H1 (cell line): ENCODE measurements at regions not wholly inside any gene's neighbourhood (a gene's known extent, or its start where the extent isn't known, plus 50 kb on each side); places are given as distances from the start of the nearest gene placed in this dataset.

Experiments used
- CTCF ChIA-PET: fragments of 300-600 bp; sonication (Branson Sonifier 250); formaldehyde crosslinking; loops from one replicate; lab custom pipeline; 2021; ENCODE audit not compliant: partially characterized antibody; lab: Charles Lee
- POLR2A ChIA-PET: fragments of 300-600 bp; sonication (Branson Sonifier 250); formaldehyde crosslinking; loops from one replicate; lab custom pipeline; 2021; ENCODE audit warnings: inconsistent platforms; ENCODE audit not compliant: partially characterized antibody; lab: Charles Lee
- DNase-seq, 2 experiments: peaks; one replicate each; pipeline versions ENCODE4 v3.0.0 to v3.0.0-alpha.2; 2010 to 2022; ENCODE audit warnings: low spot score in 2 of 2, low read depth in 1 of 2, mixed read lengths in 1 of 2
- FAIRE-seq: peaks from 2 replicates; lab custom pipeline; 2011; peaks lifted over from hg19 to GRCh38; lab: Jason Lieb, UNC
- H2AFZ ChIP-seq: 2 replicates; pipeline ENCODE4 v1.8.1; 2012; ENCODE audit warnings: low read length, inconsistent platforms
- H2AK5ac ChIP-seq: 2 replicates; pipeline ENCODE4 v1.6.1; 2013; ENCODE audit warnings: low read depth, low read length
- H2BK120ac ChIP-seq: replicated peaks from 2 replicates; pipeline ENCODE3; 2013; ENCODE audit warnings: low read depth, low read length, inconsistent platforms
- H2BK12ac ChIP-seq: 2 replicates; pipeline ENCODE4 v1.6.1; 2013; ENCODE audit warnings: low read depth, low read length
- H2BK15ac ChIP-seq: 2 replicates; pipeline ENCODE4 v1.6.1; 2013; ENCODE audit warnings: low read length
- H2BK20ac ChIP-seq: 2 replicates; pipeline ENCODE4 v1.6.1; 2013; ENCODE audit warnings: low read length
- H2BK5ac ChIP-seq: 2 replicates; pipeline ENCODE4 v1.6.1; 2013; ENCODE audit warnings: low read depth, low read length
- H3K14ac ChIP-seq: 2 replicates; pipeline ENCODE4 v1.6.1; 2013; ENCODE audit warnings: inconsistent platforms; ENCODE audit not compliant: insufficient read length
- H3K18ac ChIP-seq: 2 replicates; pipeline ENCODE4 v1.6.1; 2013; ENCODE audit warnings: low read length; ENCODE audit errors: extremely low read depth
- H3K23ac ChIP-seq: 2 replicates; pipeline ENCODE4 v1.6.1; 2013; ENCODE audit warnings: inconsistent platforms; ENCODE audit not compliant: insufficient read length
- H3K23me2 ChIP-seq: 2 replicates; pipeline ENCODE4 v1.6.1; 2013; ENCODE audit warnings: low read depth, low read length
- H3K27ac ChIP-seq: 2 replicates; pipeline ENCODE4 v1.6.1; 2011; ENCODE audit warnings: low read depth, low read length, inconsistent platforms
- H3K27me3 ChIP-seq, 4 experiments: replicated peaks in 1 of 4; 1 replicate in 1 of 4; 2 replicates in 3 of 4; pipeline versions ENCODE4 v1.6.1 to v1.8.1; 2011 to 2013; ENCODE audit warnings: low read length in 3 of 4, mild to moderate bottlenecking in 3 of 4, inconsistent platforms in 2 of 4, mixed read lengths in 2 of 4, moderate library complexity in 1 of 4; ENCODE audit not compliant: control insufficient read depth in 3 of 4, insufficient read depth in 3 of 4; ENCODE audit errors: extremely low read depth in 1 of 4
- H3K36me3 ChIP-seq, 4 experiments: 2 replicates each; pipeline versions ENCODE4 v1.6.1 to v1.8.1; 2011 to 2013; ENCODE audit warnings: mild to moderate bottlenecking in 4 of 4, low read length in 3 of 4, moderate library complexity in 2 of 4, control low read depth in 1 of 4, inconsistent platforms in 1 of 4; ENCODE audit not compliant: insufficient read depth in 4 of 4, control insufficient read depth in 2 of 4
- H3K4ac ChIP-seq: replicated peaks from 2 replicates; pipeline ENCODE3; 2013; ENCODE audit warnings: low read length, low read depth, mixed read lengths, inconsistent platforms; ENCODE audit not compliant: insufficient read length
- H3K4me1 ChIP-seq, 4 experiments: replicated peaks in 1 of 4; 1 replicate in 1 of 4; 2 replicates in 3 of 4; pipeline versions ENCODE4 v1.6.1 to v1.8.1; 2011 to 2013; ENCODE audit warnings: low read length in 3 of 4, inconsistent platforms in 2 of 4, mixed read lengths in 1 of 4; ENCODE audit not compliant: insufficient read depth in 4 of 4, control insufficient read depth in 3 of 4
- H3K4me2 ChIP-seq, 2 experiments: 2 replicates each; pipeline versions ENCODE4 v1.6.1 to v1.8.1; 2011 to 2013; ENCODE audit warnings: low read depth in 2 of 2, low read length in 2 of 2, control low read depth in 1 of 2, inconsistent platforms in 1 of 2, mild to moderate bottlenecking in 1 of 2; ENCODE audit not compliant: insufficient read depth in 1 of 2
- H3K4me3 ChIP-seq, 4 experiments: fragments of 200-600, 300-600 bp in 1 of 4; sonication (generic), shearing (Covaris generic), sonication (Bioruptor Twin) in 1 of 4; 2 replicates each; pipeline versions ENCODE4 v1.5.1 to v1.8.1; 2011 to 2016; ENCODE audit warnings: low read length in 4 of 4, low read depth in 3 of 4, control low read depth in 2 of 4, inconsistent platforms in 2 of 4, mild to moderate bottlenecking in 2 of 4, mixed read lengths in 1 of 4, moderate library complexity in 1 of 4; ENCODE audit not compliant: insufficient read depth in 2 of 4; ENCODE audit errors: extremely low read depth in 1 of 4
- H3K56ac ChIP-seq: replicated peaks from 2 replicates; pipeline ENCODE3; 2013; ENCODE audit warnings: low read depth, mild to moderate bottlenecking, mixed read lengths, low read length, inconsistent platforms; ENCODE audit not compliant: insufficient read length
- H3K79me1 ChIP-seq: 2 replicates; pipeline ENCODE4 v1.6.1; 2013; ENCODE audit warnings: low read depth, low read length, control low read depth
- H3K79me2 ChIP-seq, 2 experiments: 2 replicates each; pipeline versions ENCODE4 v1.6.1 to v1.8.1; 2012 to 2013; ENCODE audit warnings: low read length in 2 of 2, mild to moderate bottlenecking in 2 of 2, inconsistent platforms in 1 of 2; ENCODE audit not compliant: insufficient read depth in 2 of 2, control insufficient read depth in 1 of 2
- H3K9ac ChIP-seq, 4 experiments: replicated peaks in 1 of 4; 1 replicate in 1 of 4; 2 replicates in 3 of 4; pipeline versions ENCODE4 v1.6.1 to v1.8.1; 2011 to 2013; ENCODE audit warnings: low read depth in 3 of 4, low read length in 3 of 4, control low read depth in 2 of 4, mild to moderate bottlenecking in 2 of 4, moderate library complexity in 2 of 4, inconsistent platforms in 1 of 4; ENCODE audit errors: extremely low read depth in 1 of 4
- H3K9me3 ChIP-seq, 2 experiments: 2 replicates each; pipeline versions ENCODE4 v1.6.1 to v1.8.1; 2012 to 2013; ENCODE audit warnings: mild to moderate bottlenecking in 2 of 2, moderate library complexity in 2 of 2, control low read depth in 1 of 2, inconsistent platforms in 1 of 2, low read depth in 1 of 2, low read length in 1 of 2, mixed read lengths in 1 of 2; ENCODE audit not compliant: insufficient read depth in 2 of 2
- H4K20me1 ChIP-seq, 2 experiments: replicated peaks in 1 of 2; 2 replicates each; pipeline versions ENCODE3 to v1.8.1; 2011 to 2013; ENCODE audit warnings: inconsistent platforms in 2 of 2, low read length in 2 of 2, mild to moderate bottlenecking in 1 of 2; ENCODE audit not compliant: insufficient read depth in 2 of 2, control insufficient read depth in 1 of 2
- H4K5ac ChIP-seq: 2 replicates; pipeline ENCODE4 v1.6.1; 2013; ENCODE audit warnings: low read length, low read depth, mixed read lengths, inconsistent platforms; ENCODE audit not compliant: insufficient read length
- H4K8ac ChIP-seq: 2 replicates; pipeline ENCODE4 v1.8.0; 2013; ENCODE audit warnings: mild to moderate bottlenecking, moderate library complexity, low read length, inconsistent platforms; ENCODE audit not compliant: insufficient read depth; ENCODE audit errors: extremely low read depth
- H4K91ac ChIP-seq: replicated peaks from 2 replicates; pipeline ENCODE3; 2013; ENCODE audit warnings: low read length, mixed read lengths, inconsistent platforms; ENCODE audit not compliant: insufficient read length
- ATF3 ChIP-seq: IDR thresholded peaks from 2 replicates; pipeline ENCODE4 v1.6.1; 2011; ENCODE audit warnings: low read depth, mild to moderate bottlenecking, low read length; ENCODE audit not compliant: insufficient read depth
- EGR1 ChIP-seq: IDR thresholded peaks from 2 replicates; pipeline ENCODE4 v1.6.1; 2011; ENCODE audit warnings: low read depth, low read length, borderline replicate concordance
- GABPA ChIP-seq: IDR thresholded peaks from 2 replicates; pipeline ENCODE4 v1.6.1; 2011; ENCODE audit warnings: mild to moderate bottlenecking, low read length, moderate library complexity, borderline replicate concordance; ENCODE audit not compliant: insufficient read depth
- MAFK ChIP-seq: IDR thresholded peaks from 2 replicates; pipeline ENCODE4 v1.6.1; 2012; ENCODE audit warnings: low read depth, mild to moderate bottlenecking, improper control_type of control experiment, low read length
- NANOG ChIP-seq: IDR thresholded peaks from 2 replicates; pipeline ENCODE4 v1.6.1; 2011; ENCODE audit warnings: low read length, low read depth, mild to moderate bottlenecking, inconsistent platforms; ENCODE audit not compliant: insufficient read depth, poor library complexity, severe bottlenecking
- RNF2 ChIP-seq: fragments of 200-900, 300-1000 bp; sonication (generic); IDR thresholded peaks from 2 replicates; pipeline ENCODE4 v1.7.1; 2016; ENCODE audit warnings: borderline replicate concordance, low read depth, mild to moderate bottlenecking, antibody characterized with exemption, low read length; ENCODE audit not compliant: poor library complexity, severe bottlenecking; ENCODE audit errors: missing control alignments
- TF ChIP-seq, protein P1 (sequence below): IDR thresholded peaks from 2 replicates; pipeline ENCODE4 v1.6.1; 2012; ENCODE audit warnings: low read length, inconsistent platforms

- H3K79me2 ChIP-seq = no peaks in the 10 kb centered on the region
Observed at GRCh38 chr12:67526129-67526528, 122.4 kb upstream of the DYRK2 start.

More at GRCh38 chr12:67526129-67526528, 122.4 kb upstream of the DYRK2 start:
- POLR2A ChIA-PET = no interaction called here
- H3K4ac ChIP-seq = no peak overlapping the region
- no peak overlapping the region for H3K56ac ChIP-seq
- no peaks in the 10 kb centered on the region for H3K27me3 ChIP-seq
- H2AFZ ChIP-seq = no peak overlapping the region
- no peak for FAIRE-seq
- no peak overlapping the region for H3K14ac ChIP-seq
- no peak overlapping the region for H3K23ac ChIP-seq
- no peak overlapping the region for H3K18ac ChIP-seq
- peaks cover 5 to 11% (median 7%) of the 10 kb centered on the region in 4 experiments; a peak in 4 of 7 replicates for H3K4me1 ChIP-seq
- H4K5ac ChIP-seq = no peak overlapping the region
- H4K8ac ChIP-seq = no peak overlapping the region
- no peaks in the 10 kb centered on the region for H3K36me3 ChIP-seq
- H2BK20ac ChIP-seq = peak overlapping the region; percentile 1; the same call in 1 of the 2 replicates
- 0 out of 2 replicates have a peak overlapping the region, but pooled peaks have one; percentile 32 for H3K27ac ChIP-seq
- no peak for DNase-seq
- H3K9ac ChIP-seq = no peak overlapping the region
- CTCF ChIA-PET = interaction anchor here (1.0 to 1.6 kb wide), 2 partner anchors 85 to 170 kb away, joined by 3 read pairs; no protein-coding TSS in a partner anchor
- no peak overlapping the region for H4K91ac ChIP-seq
- H4K20me1 ChIP-seq = no peaks in the 10 kb centered on the region
- H3K4me2 ChIP-seq = no peak overlapping the region; a peak in 1 of 4 replicates
- no peaks in the 10 kb centered on the region for H3K23me2 ChIP-seq
- no peak overlapping the region for H2BK15ac ChIP-seq
- no peaks in the 10 kb centered on the region for H3K9me3 ChIP-seq
- H2BK120ac ChIP-seq = no peak overlapping the region
- no peaks in the 10 kb centered on the region for H3K79me1 ChIP-seq
- TF ChIP-seq ATF3 (no peak), NANOG (no peak), RNF2 (no peak), GABPA (no peak), MAFK (no peak), EGR1 (no peak)
- TF ChIP-seq, protein P1, sequence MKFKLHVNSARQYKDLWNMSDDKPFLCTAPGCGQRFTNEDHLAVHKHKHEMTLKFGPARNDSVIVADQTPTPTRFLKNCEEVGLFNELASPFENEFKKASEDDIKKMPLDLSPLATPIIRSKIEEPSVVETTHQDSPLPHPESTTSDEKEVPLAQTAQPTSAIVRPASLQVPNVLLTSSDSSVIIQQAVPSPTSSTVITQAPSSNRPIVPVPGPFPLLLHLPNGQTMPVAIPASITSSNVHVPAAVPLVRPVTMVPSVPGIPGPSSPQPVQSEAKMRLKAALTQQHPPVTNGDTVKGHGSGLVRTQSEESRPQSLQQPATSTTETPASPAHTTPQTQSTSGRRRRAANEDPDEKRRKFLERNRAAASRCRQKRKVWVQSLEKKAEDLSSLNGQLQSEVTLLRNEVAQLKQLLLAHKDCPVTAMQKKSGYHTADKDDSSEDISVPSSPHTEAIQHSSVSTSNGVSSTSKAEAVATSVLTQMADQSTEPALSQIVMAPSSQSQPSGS = no peak
- no peak overlapping the region for H3K4me3 ChIP-seq
- H2AK5ac ChIP-seq = no peak overlapping the region
- H2BK5ac ChIP-seq = peak overlapping the region; percentile 47; the same call in 1 of the 2 replicates
- H2BK12ac ChIP-seq = no peak overlapping the region; the same call in 1 of the 2 replicates
